ENCODE measurements at regions not wholly inside any gene's neighbourhood (a gene's known extent, or its start where the extent isn't known, plus 50 kb on each side); places are given as distances from the start of the nearest gene placed in this dataset.

DNA sequence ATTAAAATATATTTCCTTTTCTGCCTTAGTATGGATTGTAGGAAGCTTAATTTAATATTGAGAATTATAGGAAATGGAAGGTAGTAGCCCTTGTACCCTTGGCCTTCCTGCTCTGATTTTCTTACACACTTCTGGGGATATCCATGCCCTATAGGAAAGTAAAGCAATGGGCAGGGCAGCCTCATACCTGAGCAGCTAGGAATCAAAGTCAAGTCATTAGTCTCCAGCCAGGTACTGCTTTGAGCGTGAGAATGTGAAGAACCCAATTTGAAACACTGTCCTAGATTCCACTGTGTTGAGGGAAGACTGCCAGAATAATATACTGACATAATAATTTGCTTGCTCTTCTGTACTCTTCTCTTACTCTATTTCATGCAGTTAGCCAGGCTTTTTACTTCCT, 51.0 kb upstream of the L3MBTL3 start:
- peaks cover 3% of the 10 kb centered on the region for H3K27me3 Mint-ChIP-seq
- H3K4me3 Mint-ChIP-seq, result no peak overlapping the region
- no peaks in the 10 kb centered on the region for H3K4me1 Mint-ChIP-seq
- H3K9me3 Mint-ChIP-seq, result no peaks in the 10 kb centered on the region
- H3K36me3 Mint-ChIP-seq, result peaks cover 4% of the 10 kb centered on the region
- no peak overlapping the region for H3K27ac Mint-ChIP-seq

DNA sequence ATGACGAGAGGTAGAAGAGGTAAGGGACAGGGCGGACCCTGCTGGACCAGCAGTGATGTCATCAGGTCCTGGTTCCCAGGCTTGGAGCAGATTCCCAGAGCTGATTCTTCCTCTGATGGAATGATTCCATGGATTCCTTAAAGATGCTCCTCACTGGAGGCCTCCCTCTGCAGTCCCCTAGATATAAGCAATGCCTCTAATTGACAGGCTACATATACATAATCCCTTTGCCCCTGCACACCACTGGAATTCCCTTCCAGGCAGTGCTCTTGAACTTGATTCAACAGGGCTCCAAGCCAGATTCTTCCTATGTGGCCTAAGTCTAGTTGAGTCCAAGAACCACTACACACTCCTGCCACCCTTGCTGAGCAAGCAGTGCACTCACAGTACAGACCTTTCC, 52.3 kb upstream of the L3MBTL3 start:
- H3K4me1 Mint-ChIP-seq, result no peaks in the 10 kb centered on the region
- no peak overlapping the region for H3K27ac Mint-ChIP-seq
- no peaks in the 10 kb centered on the region for H3K9me3 Mint-ChIP-seq
- H3K27me3 Mint-ChIP-seq, result peaks cover 3% of the 10 kb centered on the region
- peaks cover 4% of the 10 kb centered on the region for H3K36me3 Mint-ChIP-seq
- H3K4me3 Mint-ChIP-seq, result no peak overlapping the region

DNA sequence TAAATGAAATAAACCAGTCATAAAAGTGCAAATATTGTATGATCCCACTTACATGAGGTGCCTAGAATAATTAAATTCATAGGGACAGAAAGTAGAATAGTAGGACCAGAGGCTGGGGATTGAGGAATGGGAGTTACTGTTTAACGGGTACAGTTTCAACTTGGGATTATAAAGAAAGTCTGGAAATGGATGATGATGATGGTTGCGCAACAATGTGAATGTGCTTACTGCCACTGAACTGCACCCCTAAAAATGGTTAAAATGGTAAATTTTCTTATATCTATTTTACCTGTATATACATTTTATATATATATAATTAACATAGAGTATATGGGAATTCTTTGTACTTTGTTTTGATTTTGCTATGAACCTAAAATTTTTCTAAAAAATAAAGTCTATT, 53.3 kb upstream of the L3MBTL3 start:
- peaks cover 3% of the 10 kb centered on the region for H3K27me3 Mint-ChIP-seq
- H3K36me3 Mint-ChIP-seq, result peaks cover 4% of the 10 kb centered on the region
- no peak overlapping the region for H3K4me3 Mint-ChIP-seq
- H3K4me1 Mint-ChIP-seq, result no peaks in the 10 kb centered on the region
- no peak overlapping the region for H3K27ac Mint-ChIP-seq
- no peaks in the 10 kb centered on the region for H3K9me3 Mint-ChIP-seq

DNA sequence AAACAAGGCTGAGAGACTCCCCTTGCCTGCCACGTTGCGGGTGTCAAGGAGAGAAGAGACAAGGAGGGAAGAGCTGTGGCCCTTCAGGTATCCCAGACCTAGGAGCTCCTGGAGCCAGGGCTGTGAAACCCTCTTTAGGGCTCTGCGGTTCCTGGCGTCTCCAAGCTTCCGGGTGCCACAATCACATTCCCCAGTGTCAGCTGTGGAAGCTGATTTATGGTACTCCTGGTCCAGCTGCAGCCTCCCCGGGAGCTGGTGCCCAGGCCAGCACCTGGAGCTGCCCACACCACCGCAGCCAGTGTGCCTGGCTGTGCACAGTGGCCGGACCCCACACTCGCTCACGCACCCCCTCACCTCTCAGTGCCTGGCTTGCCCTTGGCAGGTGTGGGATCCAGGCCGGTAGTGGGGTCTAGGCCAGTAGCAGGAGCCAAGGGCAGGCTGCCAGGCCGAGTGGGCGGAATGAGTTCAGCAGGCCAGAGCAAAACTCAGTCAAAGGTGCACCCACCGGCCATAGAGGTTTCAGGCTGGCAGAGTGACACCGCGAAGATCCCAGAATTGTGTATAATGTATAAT, 58.9 kb upstream of the L3MBTL3 start:
- Mint-ChIP-seq H3K27me3 (peaks cover 3% of the 10 kb centered on the region), H3K36me3 (peaks cover 2% of the 10 kb centered on the region), H3K4me3 (no peak overlapping the region), H3K9me3 (no peaks in the 10 kb centered on the region), H3K4me1 (no peaks in the 10 kb centered on the region), H3K27ac (no peak overlapping the region)

DNA sequence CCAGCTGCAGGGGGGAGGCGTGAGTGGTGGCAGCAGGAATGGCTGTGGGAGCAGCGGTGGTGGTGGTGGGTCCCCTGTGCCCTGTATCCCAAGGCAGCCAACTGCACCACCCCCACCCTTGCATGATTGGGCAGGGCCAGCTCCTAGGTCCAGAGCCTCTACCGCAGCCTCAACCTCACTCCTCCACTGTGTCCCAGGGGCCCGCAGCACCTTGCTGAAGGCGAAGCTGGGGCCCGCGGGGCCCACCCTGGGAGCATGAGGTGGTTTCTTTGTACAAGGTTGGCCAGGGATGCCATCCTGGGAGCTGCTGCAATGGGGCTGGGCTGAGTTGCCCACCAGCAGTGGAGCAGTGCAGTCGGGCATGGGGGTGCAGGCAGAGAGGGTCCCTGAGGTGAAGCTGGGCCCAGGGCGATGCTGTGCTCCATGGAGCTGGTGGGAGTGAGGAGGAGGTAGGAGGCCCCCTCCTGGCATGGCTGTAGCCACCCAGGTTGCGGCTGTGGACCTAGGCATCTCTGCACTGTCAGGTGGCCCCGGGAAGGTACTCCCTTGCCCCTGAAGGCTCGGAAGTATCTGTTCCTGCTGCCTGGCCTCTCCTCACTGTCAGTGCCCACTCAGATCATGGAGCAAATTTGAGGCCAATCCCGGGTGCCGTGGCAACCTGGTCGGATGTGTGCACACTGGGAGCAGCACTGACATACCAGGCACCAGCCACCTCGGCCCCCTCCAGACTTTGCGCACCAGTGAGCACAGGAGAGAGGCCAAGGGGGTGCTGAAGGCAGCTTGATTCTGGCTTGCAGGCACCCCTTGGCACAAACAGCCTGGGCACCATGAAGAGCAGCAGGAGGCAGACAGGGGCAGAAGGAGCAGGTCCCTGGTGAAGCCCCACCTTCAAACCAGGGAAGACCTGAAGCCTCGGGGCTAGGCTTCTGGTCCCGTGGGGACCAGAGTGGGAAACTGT, 60.2 kb upstream of the L3MBTL3 start:
- no peaks in the 10 kb centered on the region for H3K9me3 Mint-ChIP-seq

DNA sequence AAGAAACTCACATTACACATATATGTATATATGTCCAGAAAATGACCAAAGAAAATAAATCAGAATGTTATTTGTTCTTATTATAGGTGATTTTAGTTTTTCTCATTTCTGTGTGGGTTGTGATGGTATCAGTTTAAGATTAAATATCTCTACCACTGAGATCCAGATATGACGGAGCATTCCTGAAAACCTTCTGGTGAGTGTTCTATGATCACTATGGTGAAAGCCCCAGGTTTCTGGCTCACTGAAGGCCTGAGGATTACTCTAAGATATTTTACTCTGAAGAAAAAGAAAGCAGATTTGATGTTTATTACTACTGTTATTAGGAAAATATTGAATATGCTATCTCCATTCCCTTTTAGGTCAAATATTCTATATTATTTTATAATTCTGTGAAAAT, 62.8 kb upstream of the L3MBTL3 start:
- Mint-ChIP-seq H3K27ac (no peak overlapping the region), H3K36me3 (no peaks in the 10 kb centered on the region), H3K9me3 (no peaks in the 10 kb centered on the region), H3K4me1 (no peaks in the 10 kb centered on the region), H3K27me3 (peaks cover 3% of the 10 kb centered on the region), H3K4me3 (no peak overlapping the region)

More for the DNA sequence above, 60.2 kb upstream of the L3MBTL3 start:
- Mint-ChIP-seq H3K4me3 (no peak overlapping the region), H3K36me3 (no peaks in the 10 kb centered on the region), H3K27me3 (no peaks in the 10 kb centered on the region), H3K4me1 (no peaks in the 10 kb centered on the region), H3K27ac (no peak overlapping the region)

DNA sequence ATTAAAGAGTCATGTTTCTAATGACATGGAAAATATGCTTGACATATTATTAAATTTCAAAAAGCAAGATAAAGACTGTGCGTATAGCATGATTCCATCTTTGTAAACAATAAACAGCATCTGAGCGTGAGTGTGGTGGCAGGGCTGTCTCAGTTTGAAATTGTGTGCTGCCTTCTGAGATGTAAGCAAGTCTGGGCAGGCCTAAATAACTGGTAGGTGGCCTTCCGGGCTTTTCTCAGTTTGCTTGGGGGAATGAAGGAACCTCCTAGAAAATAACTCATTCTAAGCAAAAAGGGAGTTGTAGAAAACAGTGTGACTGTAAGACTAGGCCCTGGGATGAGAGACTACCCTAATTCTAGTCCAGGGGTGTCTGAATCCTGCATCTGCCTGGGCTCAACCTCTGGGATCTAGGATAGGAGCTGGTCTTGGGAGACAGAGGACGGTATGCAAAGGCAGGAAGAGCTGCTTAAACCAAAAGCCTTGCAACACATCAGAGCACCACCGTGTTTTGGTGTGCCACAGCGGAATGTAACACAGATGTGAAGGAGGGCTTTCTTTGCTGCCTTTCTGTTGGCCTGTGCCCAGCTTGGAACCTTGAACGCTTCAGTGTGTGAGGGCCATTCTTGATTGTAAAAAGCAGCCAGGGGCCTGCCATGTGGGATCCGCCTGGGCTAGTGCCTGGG, 63.5 kb upstream of the L3MBTL3 start:
- Mint-ChIP-seq H3K4me3 (no peak overlapping the region), H3K27ac (no peak overlapping the region), H3K36me3 (no peaks in the 10 kb centered on the region), H3K4me1 (no peaks in the 10 kb centered on the region), H3K27me3 (peaks cover 3% of the 10 kb centered on the region), H3K9me3 (no peaks in the 10 kb centered on the region)

DNA sequence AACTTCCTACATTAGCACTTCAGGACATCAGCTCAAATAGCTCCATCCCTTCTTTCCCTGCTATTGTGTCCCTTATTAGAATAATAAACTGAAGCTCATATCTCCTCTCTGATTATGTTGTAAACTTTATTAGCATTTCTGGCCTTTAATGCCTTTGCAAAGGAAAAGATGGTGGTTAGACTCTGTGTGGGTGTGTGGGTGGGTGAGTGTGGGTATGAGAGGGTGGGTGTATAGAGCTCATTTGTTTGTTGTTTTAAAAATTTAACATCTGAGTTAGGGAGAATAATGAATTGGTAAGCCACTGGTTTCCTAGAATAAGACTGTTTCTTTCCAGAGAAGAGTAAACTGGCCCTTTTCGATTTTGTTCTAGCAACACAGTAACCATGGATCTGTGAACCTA, 70.6 kb upstream of the L3MBTL3 start:
- Mint-ChIP-seq H3K4me1 (no peaks in the 10 kb centered on the region), H3K27ac (no peak overlapping the region), H3K4me3 (no peak overlapping the region), H3K27me3 (peaks cover 4% of the 10 kb centered on the region), H3K9me3 (no peaks in the 10 kb centered on the region), H3K36me3 (no peaks in the 10 kb centered on the region)

DNA sequence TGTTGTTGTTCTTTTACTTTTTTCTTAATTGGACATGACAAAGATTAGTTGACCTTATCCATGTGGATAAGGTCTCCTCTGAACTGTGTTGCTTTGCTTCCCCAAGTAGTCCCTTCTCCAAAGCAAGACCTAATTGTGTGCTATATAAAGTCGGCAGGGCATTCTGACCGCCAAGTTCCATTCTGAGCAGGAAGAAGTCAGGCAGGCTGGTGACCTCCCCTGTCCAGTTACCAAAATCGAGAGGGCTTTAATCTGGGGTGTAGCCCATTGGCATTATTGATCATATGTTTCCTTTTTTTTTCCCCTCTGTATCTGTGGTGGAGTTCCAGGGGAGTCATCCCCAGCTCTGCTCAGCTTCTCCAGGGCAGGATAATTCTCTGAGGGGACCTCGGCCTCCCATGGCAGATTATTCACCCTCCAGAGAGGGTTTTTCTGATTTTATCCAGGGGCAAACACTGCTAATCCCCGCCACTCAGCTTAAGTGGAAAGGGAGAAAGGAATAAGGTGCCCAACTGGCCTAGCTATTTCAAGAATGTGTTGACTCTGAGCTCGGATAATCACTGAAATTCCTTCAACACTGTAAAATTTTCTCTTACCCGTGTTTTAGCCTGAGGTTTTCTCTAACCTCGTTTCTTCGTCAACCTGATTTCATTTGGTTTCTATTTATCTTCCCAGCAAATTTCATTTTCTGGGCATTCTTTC, 71.8 kb upstream of the L3MBTL3 start:
- no peaks in the 10 kb centered on the region for H3K4me1 Mint-ChIP-seq
- no peak overlapping the region for H3K4me3 Mint-ChIP-seq
- H3K9me3 Mint-ChIP-seq, result no peaks in the 10 kb centered on the region
- no peaks in the 10 kb centered on the region for H3K36me3 Mint-ChIP-seq
- H3K27me3 Mint-ChIP-seq, result peaks cover 2% of the 10 kb centered on the region
- no peak overlapping the region for H3K27ac Mint-ChIP-seq

DNA sequence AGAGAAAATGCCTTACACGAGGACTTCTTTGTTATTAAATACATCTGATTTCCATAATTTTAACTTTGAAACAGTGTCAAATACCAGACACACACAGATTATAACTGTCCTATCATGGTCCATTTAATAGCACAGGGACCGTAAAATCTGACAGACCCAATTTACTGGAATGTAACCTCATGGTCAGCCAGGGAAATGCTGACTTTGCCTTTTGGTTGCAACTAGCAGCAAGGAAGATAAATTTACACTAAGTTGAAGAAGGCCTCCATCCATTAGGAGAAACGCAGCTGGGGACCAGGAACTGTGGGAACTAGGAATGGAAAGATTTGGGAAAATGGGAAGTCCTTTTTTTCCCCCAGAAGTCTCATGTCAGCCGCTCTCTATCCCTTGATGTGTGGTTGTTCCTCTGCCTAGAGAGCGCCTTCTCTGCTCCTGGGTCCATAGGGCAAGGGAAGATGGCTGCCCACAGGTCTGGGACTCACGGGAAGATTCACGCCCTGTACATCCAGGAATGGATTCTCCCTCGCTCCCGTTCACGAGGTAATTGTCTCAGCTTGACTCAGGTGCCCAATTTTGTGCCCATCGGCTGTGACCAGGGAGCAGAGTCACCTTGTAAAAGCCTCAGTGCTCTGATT, 74.6 kb upstream of the L3MBTL3 start:
- no peaks in the 10 kb centered on the region for H3K36me3 Mint-ChIP-seq
- no peaks in the 10 kb centered on the region for H3K9me3 Mint-ChIP-seq
- H3K27ac Mint-ChIP-seq, result no peak overlapping the region
- H3K4me3 Mint-ChIP-seq, result no peak overlapping the region
- peaks cover 4% of the 10 kb centered on the region for H3K27me3 Mint-ChIP-seq
- no peaks in the 10 kb centered on the region for H3K4me1 Mint-ChIP-seq

DNA sequence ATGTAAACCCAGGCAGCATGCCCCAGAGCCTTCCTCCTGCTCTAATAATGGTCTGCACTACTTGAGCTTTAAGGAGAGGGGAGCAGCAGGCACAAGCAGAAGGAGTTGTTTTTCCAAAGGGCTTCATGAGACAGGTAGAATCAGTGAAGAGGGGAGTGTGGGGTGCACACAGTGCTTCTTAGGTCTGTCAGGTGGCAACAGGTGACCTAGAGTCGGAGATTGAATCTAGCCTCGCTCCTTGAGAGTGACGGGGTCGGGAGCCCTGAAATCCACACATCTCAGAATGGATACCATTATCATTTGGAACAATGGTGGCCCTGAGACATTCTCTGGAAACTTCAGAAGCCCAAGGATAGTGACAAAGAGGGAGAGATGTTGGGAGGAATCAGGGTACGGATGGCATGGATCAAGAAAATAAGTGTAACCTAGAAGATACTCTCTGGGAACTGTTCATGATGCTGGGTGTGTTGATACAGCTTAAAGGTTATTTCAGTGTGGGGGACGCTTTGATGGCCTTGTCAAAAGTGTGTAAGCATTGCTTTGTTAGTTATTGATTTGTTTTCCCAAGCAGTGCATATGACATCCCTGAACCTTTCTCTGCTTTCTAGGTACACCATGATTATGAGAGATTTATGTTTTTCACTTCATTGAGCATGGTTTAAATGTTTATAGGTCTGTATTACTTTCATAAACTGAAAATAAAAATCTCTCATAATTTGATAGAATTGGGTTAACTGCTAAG, 77.8 kb upstream of the L3MBTL3 start:
- H3K4me1 Mint-ChIP-seq, result no peaks in the 10 kb centered on the region
- H3K27ac Mint-ChIP-seq, result no peak overlapping the region
- H3K4me3 Mint-ChIP-seq, result no peak overlapping the region
- no peaks in the 10 kb centered on the region for H3K36me3 Mint-ChIP-seq
- H3K9me3 Mint-ChIP-seq, result no peaks in the 10 kb centered on the region
- H3K27me3 Mint-ChIP-seq, result peaks cover 10% of the 10 kb centered on the region

DNA sequence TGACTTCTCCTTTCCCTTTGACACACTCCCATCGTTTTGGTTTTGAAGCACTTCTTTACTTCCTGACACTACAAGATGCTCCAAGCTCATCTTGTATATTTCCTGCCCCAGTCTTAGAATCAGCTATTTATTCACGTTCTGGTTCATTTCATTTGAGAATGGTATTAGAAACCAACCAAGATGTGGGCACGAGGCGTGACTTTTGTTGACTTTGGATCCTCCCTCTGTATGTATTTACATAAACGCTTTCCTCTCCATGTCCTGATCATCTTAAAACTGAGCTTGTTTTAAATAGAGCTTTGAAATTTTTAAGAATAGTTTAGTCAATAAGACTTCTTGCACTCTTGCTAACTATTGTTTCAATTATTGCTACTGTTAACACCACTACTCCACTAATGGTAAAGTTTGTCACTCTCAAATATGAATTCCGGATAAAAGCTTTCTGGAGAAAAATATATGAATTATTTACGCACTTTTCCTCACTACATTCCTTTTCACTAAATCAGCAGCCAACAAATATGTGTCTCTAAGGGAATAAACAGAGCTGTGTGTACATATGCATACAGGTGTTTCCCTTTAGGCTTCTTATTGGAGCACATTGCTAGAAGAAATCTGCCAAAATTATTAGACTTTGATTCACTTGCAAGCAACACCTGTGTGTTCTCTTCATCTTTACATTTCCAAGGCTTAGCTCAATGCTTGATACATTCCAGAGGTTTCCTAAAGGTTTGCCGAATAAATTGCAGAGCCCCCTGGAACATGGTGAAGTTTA, 77.3 kb upstream of the TMEM244 start:
- Mint-ChIP-seq H3K36me3 (no peaks in the 10 kb centered on the region), H3K9me3 (no peaks in the 10 kb centered on the region), H3K27me3 (peaks cover 10% of the 10 kb centered on the region), H3K27ac (no peak overlapping the region), H3K4me1 (no peaks in the 10 kb centered on the region), H3K4me3 (no peak overlapping the region)

DNA sequence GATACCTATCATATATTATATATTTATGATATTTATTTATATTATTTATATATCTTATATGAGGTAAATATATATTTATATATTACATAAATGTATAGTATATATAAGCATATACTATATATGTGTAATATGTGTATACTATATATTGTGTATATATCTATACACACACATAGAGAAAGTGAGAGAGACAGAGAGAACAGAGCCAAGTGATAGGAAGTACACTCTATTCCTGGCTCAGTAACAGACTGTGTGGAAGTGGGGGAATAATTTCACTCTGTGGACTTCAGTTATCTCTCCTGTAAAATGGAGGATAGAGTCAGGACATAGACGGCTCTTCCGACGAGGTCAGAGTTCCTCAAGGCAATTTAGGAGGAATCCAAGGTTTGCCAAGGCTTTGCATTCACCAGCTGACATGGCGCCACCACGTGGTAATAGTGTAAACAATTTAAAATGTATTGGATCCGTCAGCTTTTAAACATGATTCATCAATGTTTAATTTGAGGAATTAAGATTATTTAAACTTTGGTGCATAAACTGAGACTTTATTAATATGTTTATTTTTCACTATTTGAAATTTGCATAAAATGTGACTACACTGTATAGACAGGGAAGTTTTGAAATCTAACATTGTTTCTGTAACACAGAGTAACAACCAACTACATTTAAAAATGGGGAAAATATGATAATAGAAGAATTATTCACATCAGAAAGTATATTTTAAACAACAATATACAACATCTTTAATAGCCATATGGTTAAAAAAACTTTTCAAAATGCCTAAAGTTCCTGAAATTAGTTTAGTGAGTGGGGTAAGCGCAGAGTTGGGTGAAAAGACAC, 75.4 kb upstream of the TMEM244 start:
- Mint-ChIP-seq H3K4me3 (no peak overlapping the region), H3K4me1 (no peaks in the 10 kb centered on the region), H3K27ac (peak overlapping the region; percentile 24), H3K27me3 (peaks cover 9% of the 10 kb centered on the region), H3K36me3 (no peaks in the 10 kb centered on the region), H3K9me3 (no peaks in the 10 kb centered on the region)
